ENCODE measurements at regions not wholly inside any gene's neighbourhood (a gene's known extent, or its start where the extent isn't known, plus 50 kb on each side); places are given as distances from the start of the nearest gene placed in this dataset.

- no peak for TF ChIP-seq POLR2A (IDR thresholded peaks at IDR 0.05; ENCODE audit: low read depth, low read length)
- no peak for TF ChIP-seq TAF1 (IDR thresholded peaks at IDR 0.05; ENCODE audit: borderline replicate concordance, low read depth, low read length)
Observed at GRCh38 chr11:70027451-70027850, 50.7 kb upstream of the ANO1 start.
